Activated CD4-positive, alpha-beta T cell treated with anti-CD3 and anti-CD28 coated beads, Interleukin-10, Interleukin-2, amounts not matched to agents 100 ng/mL and 50 ng/mL, durations not matched to agents 16 hours and 8 hours (primary cell): ENCODE measurements at regions not wholly inside any gene's neighbourhood (a gene's known extent, or its start where the extent isn't known, plus 50 kb on each side); places are given as distances from the start of the nearest gene placed in this dataset.

Experiments used
- DNase-seq: peaks from one replicate; pipeline ENCODE4 v3.0.0-alpha.2; 2020

- DNase-seq = no peak
Measured at GRCh38 chr2:108145557-108146326, 94.0 kb upstream of the SULT1C3 start.

GRCh38 chr2:108148555-108148954 is 91.2 kb upstream of the SULT1C3 start:
- DNase-seq = no peak

- DNase-seq = no peak
Measured at GRCh38 chr2:108154366-108155061, 85.3 kb upstream of the SULT1C3 start.

GRCh38 chr2:108161298-108161697 is 78.5 kb upstream of the SULT1C3 start:
- DNase-seq = no peak

GRCh38 chr2:108164318-108164717 is 75.5 kb upstream of the SULT1C3 start:
- DNase-seq = no peak

- DNase-seq = no peak
Measured at GRCh38 chr2:108165729-108166128, 74.0 kb upstream of the SULT1C3 start.

- DNase-seq = no peak
Measured at GRCh38 chr2:108167699-108168098, 72.1 kb upstream of the SULT1C3 start.

GRCh38 chr2:108169982-108170625 is 69.7 kb upstream of the SULT1C3 start:
- peak; percentile 3 for DNase-seq

GRCh38 chr2:108171657-108172056 is 68.1 kb upstream of the SULT1C3 start:
- DNase-seq = no peak

- DNase-seq = peak; percentile 11
Measured at GRCh38 chr2:108182489-108182888, 57.3 kb upstream of the SULT1C3 start.

GRCh38 chr2:108184419-108184818 is 55.3 kb upstream of the SULT1C3 start:
- DNase-seq = peak; percentile 22

- peak; percentile 1 for DNase-seq
Measured at GRCh38 chr2:108189316-108189715, 50.5 kb upstream of the SULT1C3 start.
